ENCODE measurements at regions not wholly inside any gene's neighbourhood (a gene's known extent, or its start where the extent isn't known, plus 50 kb on each side); places are given as distances from the start of the nearest gene placed in this dataset.
A peak's percentile ranks its signal among the peaks of the same experiment; 100 is the strongest.

DNA sequence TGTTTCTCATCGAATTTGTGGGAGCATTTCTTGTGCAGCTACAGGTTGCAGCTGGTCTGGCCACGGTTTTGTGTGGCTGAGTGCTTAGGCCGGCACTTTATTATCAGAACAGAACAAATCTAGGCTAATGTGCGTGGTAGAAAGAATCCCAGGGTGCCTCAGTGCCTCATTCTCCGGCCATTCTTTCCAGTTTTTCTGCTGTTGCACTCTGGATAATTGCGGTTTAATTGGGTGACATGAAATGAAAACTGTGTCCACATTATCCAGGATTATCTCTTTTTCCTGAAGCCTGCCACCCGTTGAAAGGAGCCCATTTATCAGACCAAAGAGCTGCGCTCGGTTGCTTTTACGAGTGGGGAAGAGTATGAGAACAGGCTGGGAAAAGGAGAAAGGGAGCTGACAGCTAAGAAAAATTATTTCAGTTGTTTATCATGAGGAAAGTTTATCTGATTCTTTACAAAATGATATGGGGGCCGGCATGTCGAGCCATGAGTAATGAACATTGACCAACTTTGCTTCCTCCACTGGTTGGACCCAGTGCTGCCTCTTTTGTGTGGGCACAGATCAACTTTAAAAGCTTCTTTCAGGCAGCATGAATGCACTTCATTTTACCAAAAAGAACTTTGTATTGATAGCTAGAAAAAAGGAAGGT, 117.0 kb upstream of the SOX21 start:
- TF ChIP-seq CTCF (IDR thresholded peaks at IDR 0.05; ENCODE audit: low read depth, low read length), result no peak
- DNase-seq (ENCODE audit: low read depth in 2 of 2), result no peak
- H3K4me3 ChIP-seq (replicated peaks in 1 of 2; ENCODE audit: low read depth in 2 of 2, low read length in 2 of 2), result no peak overlapping the region

DNA sequence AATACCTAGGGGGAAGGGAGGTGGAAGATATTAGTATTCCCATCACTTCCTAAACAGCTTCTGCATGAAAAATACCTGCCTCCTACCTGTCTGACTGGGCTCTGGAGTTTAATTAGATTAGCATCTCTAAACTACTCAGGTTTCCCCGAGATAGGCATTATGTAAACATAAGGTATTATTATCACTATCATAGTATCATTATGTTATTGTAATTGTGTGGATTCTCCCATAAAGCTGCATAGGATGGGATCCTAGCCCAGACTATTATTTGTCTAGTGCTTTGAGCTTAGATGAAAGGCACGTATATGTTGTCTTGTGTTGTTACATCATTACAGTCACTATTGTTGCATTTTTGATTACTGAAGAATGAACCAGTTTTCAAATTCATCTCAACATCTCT, 115.2 kb upstream of the SOX21 start:
- TF ChIP-seq CTCF (IDR thresholded peaks at IDR 0.05; ENCODE audit: low read depth, low read length), result no peak
- H3K4me3 ChIP-seq (replicated peaks in 1 of 2; ENCODE audit: low read depth in 2 of 2, low read length in 2 of 2), result no peak overlapping the region
- no peak for DNase-seq (ENCODE audit: low read depth in 2 of 2)

GRCh38 chr13:94825507-94825906, 113.2 kb upstream of the SOX21 start:
- DNase-seq (ENCODE audit: low read depth in 2 of 2), result peak; percentile 20 to 71
- no peak overlapping the region for H3K4me3 ChIP-seq (replicated peaks in 1 of 2; ENCODE audit: low read depth in 2 of 2, low read length in 2 of 2)
- no peak for TF ChIP-seq CTCF (IDR thresholded peaks at IDR 0.05; ENCODE audit: low read depth, low read length)

DNA sequence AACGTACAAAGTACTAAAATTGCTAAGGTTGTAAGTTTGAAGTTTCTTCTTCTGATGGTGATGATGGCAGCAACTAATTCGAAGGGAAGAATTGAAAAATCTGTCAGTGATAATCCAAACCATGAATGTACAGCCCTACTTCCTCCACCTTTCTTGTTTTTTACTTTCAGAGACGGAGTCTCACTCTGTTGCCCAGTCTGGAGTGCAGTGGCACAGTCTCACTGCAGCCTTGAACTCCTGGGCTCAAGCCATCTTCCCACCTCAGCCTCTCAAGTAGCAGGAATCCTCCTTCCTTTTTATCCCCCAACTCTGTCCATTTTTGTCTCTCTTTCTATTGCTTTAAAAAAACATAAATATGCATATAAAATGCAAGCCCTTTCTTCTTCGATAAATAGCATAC, 112.3 kb upstream of the SOX21 start:
- H3K4me3 ChIP-seq (replicated peaks in 1 of 2; ENCODE audit: low read depth in 2 of 2, low read length in 2 of 2), result no peak overlapping the region
- DNase-seq (ENCODE audit: low read depth in 2 of 2), result no peak
- no peak for TF ChIP-seq CTCF (IDR thresholded peaks at IDR 0.05; ENCODE audit: low read depth, low read length)

DNA sequence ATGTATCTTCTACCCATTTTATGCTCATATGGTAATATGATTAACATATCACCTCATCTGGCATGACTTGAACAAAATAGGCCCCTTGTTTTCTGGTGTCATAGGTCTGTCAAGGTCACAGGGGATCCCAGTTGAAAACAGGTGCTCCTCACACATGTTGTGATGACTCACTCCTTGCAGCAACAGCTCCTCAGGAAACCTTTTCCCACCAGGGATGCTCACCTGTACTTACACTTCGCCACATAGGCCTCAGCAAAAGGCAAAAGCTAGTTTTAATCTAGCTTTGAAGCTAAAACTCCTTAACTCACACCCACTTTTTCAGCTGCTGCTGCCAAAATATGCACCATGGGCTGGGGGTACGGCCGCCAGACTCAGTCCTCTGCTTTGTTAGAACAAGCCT, 110.0 kb upstream of the SOX21 start:
- no peak for TF ChIP-seq CTCF (IDR thresholded peaks at IDR 0.05; ENCODE audit: low read depth, low read length)

DNA sequence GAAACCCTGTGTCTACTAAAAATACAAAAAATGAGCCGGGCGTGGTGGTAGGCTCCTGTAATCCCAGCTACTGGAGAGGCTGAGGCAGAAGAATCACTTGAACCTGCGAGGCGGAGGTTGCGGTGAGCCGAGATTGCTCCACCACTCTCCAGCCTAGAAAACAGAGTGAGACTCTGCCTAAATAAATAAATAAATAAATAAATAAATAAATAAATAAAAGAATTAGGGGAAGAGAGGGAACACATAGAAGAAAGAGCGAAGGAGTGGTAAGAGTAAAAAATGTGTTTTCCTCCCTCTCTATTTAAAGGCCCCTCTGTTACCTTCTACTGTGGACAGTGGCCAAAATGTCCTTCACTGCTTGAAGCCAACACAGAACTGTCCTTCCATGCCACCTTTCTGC, 103.9 kb upstream of the SOX21 start:
- DNase-seq (ENCODE audit: low read depth in 2 of 2), result no peak
- no peak for TF ChIP-seq CTCF (IDR thresholded peaks at IDR 0.05; ENCODE audit: low read depth, low read length)
- no peak overlapping the region for H3K4me3 ChIP-seq (replicated peaks in 1 of 2; ENCODE audit: low read depth in 2 of 2, low read length in 2 of 2)

More for the DNA sequence above, 110.0 kb upstream of the SOX21 start:
- no peak for DNase-seq (ENCODE audit: low read depth in 2 of 2)
- H3K4me3 ChIP-seq (replicated peaks in 1 of 2; ENCODE audit: low read depth in 2 of 2, low read length in 2 of 2), result no peak overlapping the region

DNA sequence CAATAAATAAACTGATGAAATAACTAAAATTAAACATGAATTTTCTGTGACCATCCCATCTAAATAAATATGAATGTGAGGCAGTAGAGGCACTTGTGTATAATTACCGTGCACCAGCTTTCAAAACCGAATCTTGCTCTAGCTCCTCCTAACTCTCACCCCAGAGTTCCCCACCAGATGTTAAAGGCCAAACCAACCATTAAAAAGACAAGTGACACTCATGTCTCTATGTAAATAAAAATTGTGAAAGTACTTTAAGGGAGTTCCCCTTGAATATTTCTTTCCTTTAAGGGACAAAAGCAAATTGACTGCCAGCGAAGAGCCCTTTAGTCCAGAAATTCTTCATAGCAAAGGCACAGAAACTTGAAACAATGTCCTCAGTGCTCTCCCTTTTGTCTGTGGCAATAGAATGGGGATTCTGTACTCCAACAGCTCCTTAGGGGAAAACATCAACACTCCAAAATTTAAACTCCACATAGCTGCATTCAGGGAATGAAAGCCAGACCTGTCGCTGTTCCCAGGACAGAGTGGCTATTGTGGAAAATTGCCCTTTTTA, 101.7 kb upstream of the SOX21 start:
- no peak for TF ChIP-seq CTCF (IDR thresholded peaks at IDR 0.05; ENCODE audit: low read depth, low read length)
- DNase-seq (ENCODE audit: low read depth in 2 of 2), result no peak

More for the DNA sequence above, 101.7 kb upstream of the SOX21 start:
- H3K4me3 ChIP-seq (replicated peaks in 1 of 2; ENCODE audit: low read depth in 2 of 2, low read length in 2 of 2), result no peak overlapping the region
